Mesothelial cell of epicardium (in vitro differentiated cells): ENCODE measurements at regions not wholly inside any gene's neighbourhood (a gene's known extent, or its start where the extent isn't known, plus 50 kb on each side); places are given as distances from the start of the nearest gene placed in this dataset.

ENCODE experiments used
- DNase-seq, 2 experiments: peaks; one replicate each; pipeline ENCODE4 v3.0.0; 2021; ENCODE audit warnings: low spot score in 2 of 2; ENCODE audit not compliant: unreplicated experiment in 2 of 2
- H3K27ac Mint-ChIP-seq: 2 replicates; pipeline ENCODE4 v1.8.0; 2021; ENCODE audit warnings: mixed read lengths
- H3K27me3 Mint-ChIP-seq: 2 replicates; pipeline ENCODE4 v1.8.0; 2021; ENCODE audit warnings: low read depth, mixed read lengths
- H3K36me3 Mint-ChIP-seq: 2 replicates; pipeline ENCODE4 v1.8.0; 2021; ENCODE audit warnings: mixed read lengths
- H3K4me1 Mint-ChIP-seq: 2 replicates; pipeline ENCODE4 v1.8.0; 2021; ENCODE audit warnings: mixed read lengths
- H3K4me3 Mint-ChIP-seq: 2 replicates; pipeline ENCODE4 v1.8.0; 2021; ENCODE audit warnings: mild to moderate bottlenecking, moderate library complexity, mixed read lengths
- H3K9me3 Mint-ChIP-seq: 2 replicates; pipeline ENCODE4 v1.8.0; 2021; ENCODE audit warnings: mixed read lengths
- TF ChIP-seq, protein P1 (sequence below): fragments of 200-600 bp; sonication (generic); IDR thresholded peaks from one replicate; pipeline ENCODE4 v1.5.0; 2021; ENCODE audit warnings: antibody characterized with exemption; ENCODE audit not compliant: unreplicated experiment

DNA sequence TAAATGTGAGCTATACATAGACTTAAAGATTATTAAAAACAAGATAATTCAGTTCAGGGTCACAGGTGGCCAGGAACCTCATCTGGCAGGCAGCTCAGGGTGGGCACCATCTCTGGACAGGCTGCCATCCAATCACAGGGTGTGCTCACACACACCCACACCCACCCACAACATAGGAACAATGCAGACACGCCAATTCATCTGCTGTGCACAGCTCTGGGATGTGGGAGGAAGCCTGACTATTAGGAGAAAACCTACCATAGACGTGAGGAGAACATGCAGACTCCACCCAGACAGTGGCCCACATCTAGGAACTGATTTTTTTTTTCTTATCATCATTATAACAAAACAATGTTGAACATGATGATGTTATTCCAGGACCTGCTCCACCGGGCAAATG is 286.7 kb downstream of the PRL start:
- Mint-ChIP-seq H3K4me3 (no peak overlapping the region), H3K27ac (no peak overlapping the region), H3K4me1 (peaks cover 22% of the 10 kb centered on the region), H3K36me3 (peaks cover 12% of the 10 kb centered on the region), H3K27me3 (no peaks in the 10 kb centered on the region), H3K9me3 (peaks cover 10% of the 10 kb centered on the region)
- no peak for DNase-seq
- TF ChIP-seq, protein P1, sequence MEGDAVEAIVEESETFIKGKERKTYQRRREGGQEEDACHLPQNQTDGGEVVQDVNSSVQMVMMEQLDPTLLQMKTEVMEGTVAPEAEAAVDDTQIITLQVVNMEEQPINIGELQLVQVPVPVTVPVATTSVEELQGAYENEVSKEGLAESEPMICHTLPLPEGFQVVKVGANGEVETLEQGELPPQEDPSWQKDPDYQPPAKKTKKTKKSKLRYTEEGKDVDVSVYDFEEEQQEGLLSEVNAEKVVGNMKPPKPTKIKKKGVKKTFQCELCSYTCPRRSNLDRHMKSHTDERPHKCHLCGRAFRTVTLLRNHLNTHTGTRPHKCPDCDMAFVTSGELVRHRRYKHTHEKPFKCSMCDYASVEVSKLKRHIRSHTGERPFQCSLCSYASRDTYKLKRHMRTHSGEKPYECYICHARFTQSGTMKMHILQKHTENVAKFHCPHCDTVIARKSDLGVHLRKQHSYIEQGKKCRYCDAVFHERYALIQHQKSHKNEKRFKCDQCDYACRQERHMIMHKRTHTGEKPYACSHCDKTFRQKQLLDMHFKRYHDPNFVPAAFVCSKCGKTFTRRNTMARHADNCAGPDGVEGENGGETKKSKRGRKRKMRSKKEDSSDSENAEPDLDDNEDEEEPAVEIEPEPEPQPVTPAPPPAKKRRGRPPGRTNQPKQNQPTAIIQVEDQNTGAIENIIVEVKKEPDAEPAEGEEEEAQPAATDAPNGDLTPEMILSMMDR = no peak

DNA sequence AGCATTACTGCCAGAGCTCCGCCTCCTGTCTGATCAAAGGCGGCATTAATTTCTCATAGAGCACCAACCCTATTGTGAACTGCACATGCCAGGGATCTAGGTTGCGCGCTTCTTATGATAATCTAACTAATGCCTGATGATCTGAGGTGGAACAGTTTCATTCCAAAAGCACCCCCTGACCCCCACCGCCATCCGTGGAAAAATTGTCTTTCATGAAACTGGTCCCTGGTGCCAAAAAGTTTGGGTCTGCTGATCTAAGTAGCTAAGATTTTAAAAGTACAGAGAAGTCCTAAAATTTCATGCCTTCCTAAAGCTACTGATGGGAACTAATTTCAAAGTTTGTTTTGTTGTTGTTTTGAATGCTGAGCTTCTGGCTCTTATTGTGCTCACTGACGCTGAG is 281.6 kb downstream of the PRL start:
- peaks cover 4% of the 10 kb centered on the region for H3K9me3 Mint-ChIP-seq
- H3K36me3 Mint-ChIP-seq = peaks cover 15% of the 10 kb centered on the region
- H3K4me1 Mint-ChIP-seq = no peaks in the 10 kb centered on the region
- H3K27me3 Mint-ChIP-seq = no peaks in the 10 kb centered on the region
- no peak overlapping the region for H3K4me3 Mint-ChIP-seq
- no peak overlapping the region for H3K27ac Mint-ChIP-seq
- TF ChIP-seq, protein P1 = no peak
- DNase-seq = no peak

DNA sequence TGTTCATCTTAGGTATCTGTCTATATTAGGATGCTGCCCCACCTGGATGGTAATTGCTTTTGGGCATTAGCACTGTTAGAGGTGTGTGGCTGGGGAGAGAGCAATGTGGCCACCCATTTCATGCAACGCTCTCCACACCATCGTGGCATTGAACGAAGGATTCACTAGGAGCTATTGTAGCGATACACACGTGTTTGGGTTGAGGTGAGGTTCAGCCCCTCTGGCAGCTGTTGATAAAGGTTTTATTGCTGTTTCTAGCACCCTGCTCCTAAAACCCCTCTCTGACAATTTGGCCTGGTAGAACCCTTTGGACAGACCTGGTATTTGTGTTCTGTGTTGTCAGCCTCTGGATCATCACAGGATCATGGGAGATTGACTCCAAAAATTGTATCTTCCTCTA is 280.9 kb downstream of the PRL start:
- no peaks in the 10 kb centered on the region for H3K27me3 Mint-ChIP-seq
- no peaks in the 10 kb centered on the region for H3K4me1 Mint-ChIP-seq
- TF ChIP-seq, protein P1 = no peak
- peaks cover 4% of the 10 kb centered on the region for H3K9me3 Mint-ChIP-seq
- no peak overlapping the region for H3K27ac Mint-ChIP-seq
- DNase-seq = no peak
- no peak overlapping the region for H3K4me3 Mint-ChIP-seq
- H3K36me3 Mint-ChIP-seq = peaks cover 15% of the 10 kb centered on the region

DNA sequence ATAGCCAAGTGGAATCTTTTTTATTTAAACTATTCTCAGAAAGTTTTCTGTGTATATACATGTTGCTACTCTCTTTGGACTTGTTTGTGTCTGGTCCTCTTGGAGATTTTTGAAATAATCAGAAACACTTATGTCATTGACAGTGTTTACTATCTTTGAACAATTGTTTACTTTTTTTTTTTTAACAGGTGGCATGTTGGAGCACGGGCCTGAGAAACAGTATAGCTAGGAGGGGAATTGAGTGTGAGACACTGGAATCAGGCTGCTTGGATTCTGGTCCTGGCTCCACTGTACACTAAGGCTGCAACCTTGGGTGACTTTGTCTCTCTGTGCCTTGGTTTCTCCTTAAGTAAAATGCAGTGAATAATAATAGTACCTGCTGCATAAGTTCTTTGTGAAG is 279.6 kb downstream of the PRL start:
- TF ChIP-seq, protein P1 = no peak
- no peak overlapping the region for H3K27ac Mint-ChIP-seq
- H3K4me1 Mint-ChIP-seq = no peaks in the 10 kb centered on the region
- H3K4me3 Mint-ChIP-seq = no peak overlapping the region
- H3K27me3 Mint-ChIP-seq = no peaks in the 10 kb centered on the region
- H3K36me3 Mint-ChIP-seq = peaks cover 15% of the 10 kb centered on the region
- H3K9me3 Mint-ChIP-seq = peaks cover 8% of the 10 kb centered on the region
- no peak for DNase-seq

DNA sequence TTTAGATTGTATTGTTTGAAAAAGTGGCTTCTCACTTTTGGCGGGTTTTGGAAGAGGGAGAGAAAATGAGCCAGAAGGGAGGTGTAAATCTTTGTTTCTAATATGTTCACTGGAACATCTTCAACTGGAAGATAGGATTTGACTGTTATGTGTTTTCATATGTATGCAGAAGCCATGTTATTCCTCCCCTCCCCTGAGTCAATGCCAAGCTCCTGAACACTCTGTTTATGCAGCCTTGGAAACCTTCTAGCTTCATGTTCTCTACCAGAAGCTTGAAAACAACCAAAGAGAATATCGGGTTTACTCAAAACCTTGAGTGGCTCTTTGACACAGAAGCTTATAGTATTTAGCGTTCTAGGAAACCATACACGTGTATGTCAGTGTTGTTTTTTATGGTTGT is 279.1 kb downstream of the PRL start:
- peaks cover 15% of the 10 kb centered on the region for H3K36me3 Mint-ChIP-seq
- TF ChIP-seq, protein P1 = no peak
- no peak overlapping the region for H3K27ac Mint-ChIP-seq
- DNase-seq = no peak
- no peaks in the 10 kb centered on the region for H3K4me1 Mint-ChIP-seq
- no peaks in the 10 kb centered on the region for H3K27me3 Mint-ChIP-seq
- H3K4me3 Mint-ChIP-seq = no peak overlapping the region
- H3K9me3 Mint-ChIP-seq = peaks cover 13% of the 10 kb centered on the region

DNA sequence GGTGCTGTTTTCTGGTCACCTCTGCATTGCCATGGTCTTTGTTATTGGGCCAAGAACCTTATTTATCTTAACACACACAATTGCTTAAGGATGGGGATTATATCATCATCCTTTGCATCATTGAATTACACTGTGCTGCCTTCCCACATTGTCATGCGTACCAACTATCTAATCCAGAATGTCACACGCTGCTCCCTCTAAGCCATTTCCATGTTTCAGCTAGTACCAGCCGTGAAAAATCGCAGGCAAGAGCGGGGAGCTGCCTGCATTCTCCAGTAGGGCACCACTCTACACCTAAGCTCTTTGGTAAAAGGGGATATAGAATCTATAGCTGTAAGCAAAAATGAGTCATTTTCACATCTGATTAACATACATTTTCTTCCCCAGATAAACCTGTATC is 277.0 kb downstream of the PRL start:
- peaks cover 10% of the 10 kb centered on the region for H3K9me3 Mint-ChIP-seq
- DNase-seq = no peak
- H3K27ac Mint-ChIP-seq = no peak overlapping the region
- H3K4me1 Mint-ChIP-seq = peaks cover 5% of the 10 kb centered on the region
- H3K27me3 Mint-ChIP-seq = no peaks in the 10 kb centered on the region
- TF ChIP-seq, protein P1 = no peak
- H3K4me3 Mint-ChIP-seq = no peak overlapping the region
- peaks cover 7% of the 10 kb centered on the region for H3K36me3 Mint-ChIP-seq
